ENCODE measurements at regions not wholly inside any gene's neighbourhood (a gene's known extent, or its start where the extent isn't known, plus 50 kb on each side); places are given as distances from the start of the nearest gene placed in this dataset.

DNA sequence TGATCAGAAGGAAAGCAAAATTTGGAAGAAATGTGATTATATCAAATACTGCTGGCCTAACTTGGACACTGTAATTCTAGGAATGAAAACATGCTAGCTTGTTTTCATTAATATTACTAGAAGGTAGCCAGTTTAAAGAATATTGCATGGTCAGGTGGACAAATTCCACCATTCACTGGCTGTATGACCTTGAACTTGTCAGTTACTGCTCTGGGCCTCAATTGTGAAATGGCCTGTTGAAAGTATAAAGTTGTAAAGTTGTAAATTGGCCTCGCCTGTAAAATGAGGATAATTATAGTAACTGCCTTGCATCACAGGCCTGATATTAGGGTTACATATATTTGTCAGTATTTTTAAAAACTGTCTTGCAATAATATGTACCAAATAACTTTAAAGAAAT is 398.4 kb upstream of the CHST9 start:
- FAIRE-seq (no peak), DNase-seq (ENCODE audit: insufficient read length) (no peak)
- TF ChIP-seq TAF1 (IDR thresholded peaks at IDR 0.05; ENCODE audit: borderline replicate concordance, low read depth, low read length): no peak
- TF ChIP-seq POLR2AphosphoS5 (IDR thresholded peaks at IDR 0.05; ENCODE audit: low read depth, low read length): no peak
- TF ChIP-seq POLR2A (IDR thresholded peaks at IDR 0.05; ENCODE audit: low read depth, low read length): no peak

DNA sequence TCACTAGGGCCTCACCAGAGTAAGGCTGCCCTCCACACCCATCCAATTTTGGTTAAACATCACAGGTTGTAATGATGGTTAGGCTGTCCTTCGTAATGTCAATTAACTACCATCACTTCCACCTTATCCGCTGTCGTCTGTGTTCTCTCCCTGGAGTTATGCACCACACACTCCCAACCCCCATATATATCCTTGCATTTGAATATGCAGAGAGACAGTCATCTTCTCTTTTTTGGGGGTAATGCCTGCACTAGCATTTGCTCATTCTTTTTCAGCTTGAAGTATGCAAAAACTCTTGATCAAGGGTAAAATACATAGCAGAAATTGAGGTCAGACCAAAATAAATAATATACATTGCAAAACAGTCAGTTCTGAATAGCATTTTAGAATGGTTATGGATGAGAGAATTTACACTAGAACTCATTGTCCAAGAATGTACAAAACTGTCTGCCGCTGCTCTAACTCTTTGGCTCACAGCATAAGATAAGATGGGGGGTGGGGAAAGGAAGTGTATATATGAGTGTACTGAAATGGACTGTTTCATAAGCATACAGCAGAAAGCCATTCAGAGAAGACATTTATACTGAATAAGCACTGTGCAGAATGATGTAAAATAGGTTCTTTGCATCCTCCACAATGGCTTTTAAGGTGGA is 397.8 kb upstream of the CHST9 start:
- no peak for FAIRE-seq
- DNase-seq (ENCODE audit: insufficient read length): no peak
- TF ChIP-seq POLR2A (IDR thresholded peaks at IDR 0.05; ENCODE audit: low read depth, low read length): no peak
- TF ChIP-seq POLR2AphosphoS5 (IDR thresholded peaks at IDR 0.05; ENCODE audit: low read depth, low read length): no peak
- no peak for TF ChIP-seq TAF1 (IDR thresholded peaks at IDR 0.05; ENCODE audit: borderline replicate concordance, low read depth, low read length)

GRCh38 chr18:27581296-27581904 is 396.3 kb upstream of the CHST9 start:
- no peak for FAIRE-seq
- DNase-seq (ENCODE audit: insufficient read length): no peak
- TF ChIP-seq TAF1 (IDR thresholded peaks at IDR 0.05; ENCODE audit: borderline replicate concordance, low read depth, low read length) (no peak), POLR2A (IDR thresholded peaks at IDR 0.05; ENCODE audit: low read depth, low read length) (no peak), POLR2AphosphoS5 (IDR thresholded peaks at IDR 0.05; ENCODE audit: low read depth, low read length) (no peak)

DNA sequence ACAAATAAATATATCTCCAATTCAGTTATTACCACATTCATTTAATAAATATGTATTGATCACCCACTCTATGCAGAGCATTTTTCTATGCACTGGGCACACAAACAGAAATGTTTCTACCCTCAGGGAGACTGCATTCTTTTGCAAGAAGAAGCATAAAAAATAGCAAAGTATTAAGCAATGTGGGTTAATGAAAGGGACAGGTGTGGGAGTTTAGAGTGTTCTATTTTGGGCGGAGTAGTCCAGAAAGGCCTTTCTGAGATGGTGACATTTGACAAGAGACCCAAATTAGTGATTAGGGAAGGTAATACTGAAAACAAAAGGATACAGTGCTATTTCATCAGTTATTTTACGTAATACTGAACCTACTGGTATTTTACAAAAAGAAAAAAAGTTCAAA is 394.3 kb upstream of the CHST9 start:
- TF ChIP-seq POLR2AphosphoS5 (IDR thresholded peaks at IDR 0.05; ENCODE audit: low read depth, low read length) (no peak), POLR2A (IDR thresholded peaks at IDR 0.05; ENCODE audit: low read depth, low read length) (no peak), TAF1 (IDR thresholded peaks at IDR 0.05; ENCODE audit: borderline replicate concordance, low read depth, low read length) (no peak)
- FAIRE-seq (no peak), DNase-seq (ENCODE audit: insufficient read length) (no peak)

- TF ChIP-seq TAF1 (IDR thresholded peaks at IDR 0.05; ENCODE audit: borderline replicate concordance, low read depth, low read length): no peak
- no peak for TF ChIP-seq POLR2A (IDR thresholded peaks at IDR 0.05; ENCODE audit: low read depth, low read length)
- no peak for TF ChIP-seq POLR2AphosphoS5 (IDR thresholded peaks at IDR 0.05; ENCODE audit: low read depth, low read length)
- DNase-seq (ENCODE audit: insufficient read length) (no peak), FAIRE-seq (no peak)
These were observed 392.6 kb upstream of the CHST9 start for GRCh38 chr18:27577752-27578151.

- FAIRE-seq (no peak), DNase-seq (ENCODE audit: insufficient read length) (no peak)
- TF ChIP-seq POLR2A (IDR thresholded peaks at IDR 0.05; ENCODE audit: low read depth, low read length) (no peak), POLR2AphosphoS5 (IDR thresholded peaks at IDR 0.05; ENCODE audit: low read depth, low read length) (no peak)
These were observed 392.2 kb upstream of the CHST9 start for GRCh38 chr18:27577265-27577664.

GRCh38 chr18:27567434-27567833 is 382.3 kb upstream of the CHST9 start:
- DNase-seq (ENCODE audit: insufficient read length): no peak
- FAIRE-seq: no peak
- TF ChIP-seq POLR2A (IDR thresholded peaks at IDR 0.05; ENCODE audit: low read depth, low read length) (no peak), TAF1 (IDR thresholded peaks at IDR 0.05; ENCODE audit: borderline replicate concordance, low read depth, low read length) (no peak)

DNA sequence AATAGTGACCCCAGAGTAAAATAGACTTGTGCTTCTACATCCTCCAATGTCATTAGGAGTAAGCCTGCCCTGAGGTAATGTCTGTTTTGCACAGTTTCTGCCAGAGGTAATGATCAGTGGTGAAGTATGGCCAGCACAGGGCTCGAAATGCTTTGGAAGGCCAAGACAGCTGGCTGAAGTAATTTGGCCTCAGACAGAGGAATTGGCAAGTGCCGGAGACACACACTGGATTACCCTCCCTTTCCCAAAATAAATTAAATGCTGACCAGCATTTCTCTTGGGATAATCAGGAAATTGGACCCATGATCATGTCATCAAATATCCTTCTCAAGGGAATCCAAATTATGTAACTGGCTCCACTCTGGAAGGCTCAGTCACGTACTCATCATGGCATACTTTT is 379.0 kb upstream of the CHST9 start:
- TF ChIP-seq POLR2A (IDR thresholded peaks at IDR 0.05; ENCODE audit: low read depth, low read length) (no peak), TAF1 (IDR thresholded peaks at IDR 0.05; ENCODE audit: borderline replicate concordance, low read depth, low read length) (no peak), POLR2AphosphoS5 (IDR thresholded peaks at IDR 0.05; ENCODE audit: low read depth, low read length) (no peak)
- DNase-seq (ENCODE audit: insufficient read length) (no peak), FAIRE-seq (no peak)

GRCh38 chr18:27558388-27559155 is 373.5 kb upstream of the CHST9 start:
- TF ChIP-seq TAF1 (IDR thresholded peaks at IDR 0.05; ENCODE audit: borderline replicate concordance, low read depth, low read length): no peak
- TF ChIP-seq POLR2AphosphoS5 (IDR thresholded peaks at IDR 0.05; ENCODE audit: low read depth, low read length): no peak
- no peak for TF ChIP-seq POLR2A (IDR thresholded peaks at IDR 0.05; ENCODE audit: low read depth, low read length)
- DNase-seq (ENCODE audit: insufficient read length) (no peak), FAIRE-seq (no peak)

DNA sequence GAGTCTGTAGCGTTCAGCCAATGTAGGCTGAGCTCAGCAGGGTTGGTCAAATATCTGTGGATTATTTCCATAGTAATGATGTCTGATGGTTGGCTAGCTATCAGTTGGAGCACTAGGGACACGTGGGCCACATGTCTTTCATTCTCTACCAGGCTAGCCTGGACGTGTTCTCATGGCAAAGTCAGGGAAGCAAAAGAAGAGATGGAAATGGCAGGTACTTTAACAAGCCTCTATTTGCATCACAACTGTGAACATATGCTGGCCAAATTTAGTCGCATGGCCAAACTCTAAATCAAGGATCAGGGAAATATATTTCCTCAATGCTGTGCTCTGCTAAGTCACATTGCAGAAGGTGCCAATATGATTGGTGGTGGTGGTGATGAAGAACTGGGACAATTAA is 371.6 kb upstream of the CHST9 start:
- TF ChIP-seq TAF1 (IDR thresholded peaks at IDR 0.05; ENCODE audit: borderline replicate concordance, low read depth, low read length) (no peak), POLR2AphosphoS5 (IDR thresholded peaks at IDR 0.05; ENCODE audit: low read depth, low read length) (no peak), POLR2A (IDR thresholded peaks at IDR 0.05; ENCODE audit: low read depth, low read length) (no peak)
- FAIRE-seq (no peak), DNase-seq (ENCODE audit: insufficient read length) (no peak)

DNA sequence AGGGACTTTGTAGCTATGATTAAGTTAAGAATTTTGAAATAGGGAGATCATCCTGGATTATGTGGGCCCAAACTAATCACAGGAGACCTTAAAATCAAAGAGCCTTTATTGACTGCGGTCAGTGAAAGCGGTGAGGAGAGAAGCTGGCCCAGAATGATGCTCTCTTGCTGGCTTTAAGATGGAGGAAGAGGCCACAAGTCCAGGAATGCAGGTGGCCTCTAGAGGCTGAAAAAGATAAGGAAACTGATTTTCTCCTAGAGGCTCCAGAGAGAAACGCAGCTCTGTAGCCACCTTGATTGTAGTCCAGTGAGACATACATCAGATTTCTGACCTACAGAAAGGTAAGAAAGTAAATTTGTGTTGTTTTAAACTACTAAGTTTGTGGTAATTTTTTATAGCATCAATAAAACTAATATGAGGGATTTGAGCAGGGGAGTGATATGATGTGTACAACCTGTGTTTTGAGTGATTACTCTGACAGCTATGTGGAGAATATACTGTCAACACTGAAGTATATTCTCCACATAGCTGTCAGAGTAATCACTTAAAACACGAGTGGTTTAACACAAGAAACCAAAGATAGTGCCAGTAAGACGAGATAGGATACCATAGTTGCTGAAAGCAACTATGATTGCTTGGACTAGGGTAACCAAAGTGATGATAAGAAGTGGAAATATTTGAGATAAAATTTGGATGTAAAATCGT is 364.4 kb upstream of the CHST9 start:
- no peak for TF ChIP-seq TAF1 (IDR thresholded peaks at IDR 0.05; ENCODE audit: borderline replicate concordance, low read depth, low read length)
- no peak for TF ChIP-seq POLR2A (IDR thresholded peaks at IDR 0.05; ENCODE audit: low read depth, low read length)
- TF ChIP-seq POLR2AphosphoS5 (IDR thresholded peaks at IDR 0.05; ENCODE audit: low read depth, low read length): no peak
- FAIRE-seq: no peak
- no peak for DNase-seq (ENCODE audit: insufficient read length)

All from GM12892 (cell line).